ENCODE measurements at regions not wholly inside any gene's neighbourhood (a gene's known extent, or its start where the extent isn't known, plus 50 kb on each side); places are given as distances from the start of the nearest gene placed in this dataset.
"Not testable (repeated sequence)": the region's sequence is repeated elsewhere in the genome, so short reads cannot be mapped to it uniquely, and the experiment has no call there.

DNA sequence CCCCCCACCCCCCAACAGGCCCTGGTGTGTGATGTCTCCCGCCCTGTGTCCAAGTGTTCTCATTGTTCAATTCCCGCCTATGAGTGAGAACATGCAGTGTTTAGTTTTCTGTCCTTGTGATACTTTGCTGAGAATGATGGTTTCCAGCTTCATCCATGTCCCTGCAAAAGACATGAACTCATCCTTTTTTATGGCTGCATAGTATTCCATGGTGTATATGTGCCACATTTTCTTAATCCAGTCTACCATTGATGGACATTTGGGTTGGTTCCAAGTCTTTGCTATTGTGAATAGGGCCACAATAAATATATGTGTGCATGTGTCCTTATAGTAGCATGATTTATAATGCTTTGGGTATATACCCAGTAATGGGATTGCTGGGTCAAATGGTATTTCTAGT, 54.0 kb downstream of the ZCCHC13 start:
- CTCF ChIA-PET; DNase-seq (ENCODE audit: extremely low spot score); POLR2A ChIA-PET: not testable (repeated sequence)

DNA sequence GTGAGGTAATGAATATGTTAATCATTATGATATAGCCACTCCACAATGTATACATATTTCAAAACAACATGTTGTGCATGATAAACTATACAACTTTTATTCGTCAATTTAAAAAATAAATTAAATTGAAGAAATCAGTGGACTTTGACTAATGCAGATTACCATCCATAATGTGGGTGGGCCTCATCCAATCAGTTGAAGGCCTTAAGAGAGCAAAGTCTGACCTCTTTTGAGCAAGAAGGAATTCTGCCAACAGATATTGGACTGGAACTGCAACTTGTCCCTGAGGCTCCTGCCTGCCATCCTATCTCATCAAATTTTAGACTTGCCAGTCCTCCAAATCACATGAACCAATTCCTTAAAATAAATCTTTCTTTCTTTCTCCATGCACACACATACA, 57.4 kb upstream of the SLC16A2 start:
- DNase-seq (ENCODE audit: extremely low spot score): no peak
- TF ChIP-seq LEF1 (IDR thresholded peaks at IDR 0.05; ENCODE audit: borderline replicate concordance) (no peak), FOXM1 (IDR thresholded peaks at IDR 0.05; ENCODE audit: borderline replicate concordance) (no peak), ZNF384 (IDR thresholded peaks at IDR 0.05) (no peak), TARDBP (IDR thresholded peaks at IDR 0.05) (no peak), ARNT (IDR thresholded peaks at IDR 0.05) (no peak), HDGF (IDR thresholded peaks at IDR 0.05; ENCODE audit: borderline replicate concordance) (no peak), BHLHE40 (IDR thresholded peaks at IDR 0.05; ENCODE audit: borderline replicate concordance) (no peak), FOXA1 (IDR thresholded peaks at IDR 0.05) (no peak), L3MBTL2 (conservative IDR thresholded peaks at IDR 0.05) (no peak), CTBP1 (IDR thresholded peaks at IDR 0.05; ENCODE audit: borderline replicate concordance) (no peak), SP1 (IDR thresholded peaks at IDR 0.05) (no peak), FOXK2 (IDR thresholded peaks at IDR 0.05) (no peak), NFRKB (IDR thresholded peaks at IDR 0.05) (no peak), ELF4 (IDR thresholded peaks at IDR 0.05) (no peak), SUZ12 (IDR thresholded peaks at IDR 0.05) (no peak)
- TF ChIP-seq, protein P1, sequence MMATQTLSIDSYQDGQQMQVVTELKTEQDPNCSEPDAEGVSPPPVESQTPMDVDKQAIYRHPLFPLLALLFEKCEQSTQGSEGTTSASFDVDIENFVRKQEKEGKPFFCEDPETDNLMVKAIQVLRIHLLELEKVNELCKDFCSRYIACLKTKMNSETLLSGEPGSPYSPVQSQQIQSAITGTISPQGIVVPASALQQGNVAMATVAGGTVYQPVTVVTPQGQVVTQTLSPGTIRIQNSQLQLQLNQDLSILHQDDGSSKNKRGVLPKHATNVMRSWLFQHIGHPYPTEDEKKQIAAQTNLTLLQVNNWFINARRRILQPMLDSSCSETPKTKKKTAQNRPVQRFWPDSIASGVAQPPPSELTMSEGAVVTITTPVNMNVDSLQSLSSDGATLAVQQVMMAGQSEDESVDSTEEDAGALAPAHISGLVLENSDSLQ (IDR thresholded peaks at IDR 0.05): no peak
- POLR2A ChIA-PET: no interaction called here
- CTCF ChIA-PET: no interaction called here

DNA sequence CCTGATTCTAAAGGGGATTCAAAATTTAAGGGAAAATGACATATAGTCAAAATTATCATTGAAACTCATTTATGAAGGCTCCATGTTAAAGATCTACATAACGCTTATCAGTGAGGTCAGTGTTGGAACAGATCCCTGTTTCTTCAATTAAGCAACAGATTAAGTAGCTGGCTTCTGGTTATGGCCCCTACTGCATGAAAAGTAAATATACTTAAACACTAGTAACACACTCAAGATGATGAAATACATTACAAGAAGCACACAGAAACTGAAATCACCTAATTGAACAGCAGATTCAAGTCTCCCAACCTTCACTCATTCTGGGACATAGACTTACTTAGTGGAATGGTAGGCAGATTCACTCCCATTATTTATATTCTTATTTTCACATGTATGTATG, 51.6 kb upstream of the SLC16A2 start:
- ChIA-PET POLR2A (no interaction called here), CTCF (no interaction called here)
- DNase-seq (ENCODE audit: extremely low spot score): no peak
- TF ChIP-seq, protein P1 (IDR thresholded peaks at IDR 0.05): no peak
- TF ChIP-seq TARDBP (IDR thresholded peaks at IDR 0.05) (no peak), NFRKB (IDR thresholded peaks at IDR 0.05) (no peak), FOXA1 (IDR thresholded peaks at IDR 0.05) (no peak), ZNF384 (IDR thresholded peaks at IDR 0.05) (no peak), SUZ12 (IDR thresholded peaks at IDR 0.05) (no peak), FOXK2 (IDR thresholded peaks at IDR 0.05) (no peak)

DNA sequence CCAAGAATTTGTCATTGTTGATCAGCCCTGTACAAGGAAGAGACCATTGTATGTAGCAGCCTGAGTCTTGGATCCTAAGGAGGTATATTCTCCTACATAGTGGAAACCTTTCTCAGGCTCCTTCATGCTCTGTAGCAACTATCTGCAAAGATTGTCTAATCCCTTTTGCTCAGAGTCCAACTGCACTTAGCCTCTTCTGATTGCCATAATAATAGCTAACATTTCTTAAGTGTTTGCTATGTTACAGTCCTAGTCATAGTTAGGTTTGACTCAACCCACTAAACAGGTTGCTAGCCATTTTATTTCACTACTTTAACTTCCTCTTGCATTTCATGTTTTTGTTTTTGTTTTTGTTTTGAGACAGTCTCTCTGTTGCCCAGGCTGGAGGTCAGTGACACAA, 50.8 kb upstream of the SLC16A2 start:
- POLR2A ChIA-PET: no interaction called here
- no peak for TF ChIP-seq FOXM1 (IDR thresholded peaks at IDR 0.05; ENCODE audit: borderline replicate concordance)
- no peak for TF ChIP-seq FOXA1 (IDR thresholded peaks at IDR 0.05)
- no peak for TF ChIP-seq SP1 (IDR thresholded peaks at IDR 0.05)
- no peak for TF ChIP-seq NFRKB (IDR thresholded peaks at IDR 0.05)
- TF ChIP-seq ZNF384 (IDR thresholded peaks at IDR 0.05): no peak
- no peak for TF ChIP-seq SUZ12 (IDR thresholded peaks at IDR 0.05)
- TF ChIP-seq BHLHE40 (IDR thresholded peaks at IDR 0.05; ENCODE audit: borderline replicate concordance): no peak
- no peak for TF ChIP-seq LEF1 (IDR thresholded peaks at IDR 0.05; ENCODE audit: borderline replicate concordance)
- no peak for TF ChIP-seq CTBP1 (IDR thresholded peaks at IDR 0.05; ENCODE audit: borderline replicate concordance)
- TF ChIP-seq L3MBTL2 (conservative IDR thresholded peaks at IDR 0.05): no peak
- no peak for TF ChIP-seq TARDBP (IDR thresholded peaks at IDR 0.05)
- no peak for TF ChIP-seq HDGF (IDR thresholded peaks at IDR 0.05; ENCODE audit: borderline replicate concordance)
- no peak for TF ChIP-seq ARNT (IDR thresholded peaks at IDR 0.05)
- TF ChIP-seq, protein P1 (IDR thresholded peaks at IDR 0.05): no peak
- TF ChIP-seq ELF4 (IDR thresholded peaks at IDR 0.05): no peak
- no peak for TF ChIP-seq FOXK2 (IDR thresholded peaks at IDR 0.05)
- DNase-seq (ENCODE audit: extremely low spot score): no peak
- CTCF ChIA-PET: no interaction called here

DNA sequence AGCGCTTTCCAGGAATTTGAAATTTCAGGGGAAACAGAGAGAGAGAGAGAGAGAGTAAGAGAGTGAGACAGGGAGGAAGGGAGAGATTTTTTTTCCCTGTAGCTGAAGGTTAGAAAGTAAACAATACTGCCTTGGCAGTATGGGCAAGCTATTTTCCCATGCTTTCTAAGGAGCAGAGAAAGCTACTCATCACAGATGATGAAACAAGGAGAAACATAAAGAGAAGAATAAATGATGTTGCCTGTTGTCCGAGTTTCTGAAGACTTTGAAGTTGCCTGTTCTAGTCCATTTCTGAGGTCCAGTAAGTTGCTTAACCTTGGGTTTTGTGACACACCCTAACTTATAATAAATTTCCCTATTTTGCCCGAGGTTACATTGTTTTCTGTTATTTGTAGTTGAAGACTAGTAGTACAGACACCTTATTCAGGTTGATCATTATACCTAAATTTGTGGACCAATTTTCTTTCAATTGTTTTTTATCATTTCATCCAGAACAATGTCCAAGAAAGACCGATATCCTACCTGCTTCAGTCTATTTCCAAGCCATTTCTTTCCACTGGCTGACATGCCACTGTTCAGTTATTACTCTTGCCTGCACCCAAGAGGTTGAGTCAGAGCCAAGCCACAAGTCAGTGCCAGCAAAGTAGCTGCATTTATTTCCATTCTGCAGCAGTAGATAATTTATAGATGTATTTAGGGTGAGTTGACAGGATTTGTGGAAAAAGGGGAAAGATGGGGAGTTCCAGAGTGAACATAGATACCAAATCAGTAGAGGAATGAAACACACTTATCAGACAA, 49.7 kb upstream of the SLC16A2 start:
- TF ChIP-seq ELF4 (IDR thresholded peaks at IDR 0.05) (no peak), NFRKB (IDR thresholded peaks at IDR 0.05) (no peak), L3MBTL2 (conservative IDR thresholded peaks at IDR 0.05) (no peak), FOXK2 (IDR thresholded peaks at IDR 0.05) (no peak)
- no peak for DNase-seq (ENCODE audit: extremely low spot score)
- POLR2A ChIA-PET: interaction anchor here (0.8 to 1.1 kb wide), 2 partner anchors 519 to 521 kb away, joined by 3 to 4 read pairs; partner anchors contain the start of gene XIST
- CTCF ChIA-PET: interaction anchor here (1.4 to 1.9 kb wide), 3 partner anchors 10 to 165 kb away, joined by 3 to 6 read pairs (median 5); no protein-coding TSS in a partner anchor
